ELF-1 (cell line): ENCODE measurements at regions not wholly inside any gene's neighbourhood (a gene's known extent, or its start where the extent isn't known, plus 50 kb on each side); places are given as distances from the start of the nearest gene placed in this dataset.
"Not testable (repeated sequence)": the region's sequence is repeated elsewhere in the genome, so short reads cannot be mapped to it uniquely, and the experiment has no call there.

ENCODE experiments used
- DNase-seq: peaks from one replicate; pipeline ENCODE4 v3.0.0-alpha.2; 2016; ENCODE audit warnings: low read depth, low spot score

DNA sequence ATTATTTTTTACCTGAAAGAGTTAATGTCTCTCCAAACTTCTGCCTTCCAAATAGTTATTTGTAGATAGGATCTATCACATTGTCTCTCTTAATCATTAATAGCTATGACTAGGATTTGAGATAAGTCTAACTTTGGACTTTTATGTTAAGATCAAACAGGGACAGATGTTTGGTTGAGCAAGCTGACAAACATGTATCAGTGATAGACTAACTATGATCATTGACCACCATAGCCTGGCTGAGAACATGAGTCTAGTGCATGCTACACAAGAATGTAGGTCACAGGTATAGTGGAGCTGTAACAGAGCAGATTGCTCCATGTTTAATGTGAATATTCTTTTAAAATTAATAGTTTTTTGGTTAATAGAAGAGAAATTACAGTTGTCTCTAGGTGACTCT lies 52.0 kb downstream of the SYT15B start:
- DNase-seq, result not testable (repeated sequence)

DNA sequence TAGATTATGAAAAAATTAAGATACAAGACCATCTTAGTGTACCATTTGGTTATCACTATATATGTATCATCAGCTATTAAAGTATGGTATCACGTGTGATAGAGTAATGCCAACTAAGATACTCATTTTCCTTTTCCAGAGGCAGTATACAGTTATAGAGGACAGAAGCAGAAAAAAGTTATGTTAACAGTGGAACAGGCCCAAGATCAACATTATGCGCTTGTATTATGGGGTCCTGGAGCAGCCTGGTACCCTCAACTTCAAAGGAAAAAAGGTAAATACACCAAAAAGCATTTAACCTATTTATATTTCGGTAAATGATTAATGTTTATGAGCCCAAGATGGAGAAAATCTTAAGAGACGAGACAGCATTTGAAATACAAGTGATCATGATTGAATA lies 52.9 kb downstream of the SYT15B start:
- not testable (repeated sequence) for DNase-seq

DNA sequence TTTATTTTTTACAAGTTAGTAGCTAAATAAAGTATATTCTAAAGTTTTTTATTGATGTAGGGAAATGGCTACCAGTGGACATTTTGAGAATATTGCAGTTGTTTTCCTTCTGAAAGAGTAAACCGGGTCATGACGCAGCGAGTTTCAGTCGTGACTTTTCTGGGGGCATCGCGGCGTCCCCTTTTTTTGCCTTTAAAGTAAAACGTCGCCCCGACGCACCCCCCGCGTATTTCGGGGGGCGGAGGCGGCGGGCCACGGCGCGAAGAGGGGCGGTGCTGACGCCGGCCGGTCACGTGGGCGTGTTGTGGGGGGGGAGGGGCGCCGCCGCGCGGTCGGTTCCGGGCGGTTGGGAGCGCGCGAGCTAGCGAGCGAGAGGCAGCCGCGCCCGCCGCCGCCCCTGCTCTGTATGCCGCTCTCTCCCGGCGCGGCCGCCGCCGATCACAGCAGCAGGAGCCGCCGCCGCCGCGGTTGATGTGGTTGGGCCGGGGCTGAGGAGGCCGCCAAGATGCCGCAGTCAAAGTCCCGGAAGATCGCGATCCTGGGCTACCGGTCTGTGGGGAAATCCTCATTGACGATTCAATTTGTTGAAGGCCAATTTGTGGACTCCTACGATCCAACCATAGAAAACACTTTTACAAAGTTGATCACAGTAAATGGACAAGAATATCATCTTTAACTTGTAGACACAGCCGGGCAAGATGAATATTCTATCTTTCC lies 57.5 kb downstream of the SYT15B start:
- peak; percentile 2 for DNase-seq

DNA sequence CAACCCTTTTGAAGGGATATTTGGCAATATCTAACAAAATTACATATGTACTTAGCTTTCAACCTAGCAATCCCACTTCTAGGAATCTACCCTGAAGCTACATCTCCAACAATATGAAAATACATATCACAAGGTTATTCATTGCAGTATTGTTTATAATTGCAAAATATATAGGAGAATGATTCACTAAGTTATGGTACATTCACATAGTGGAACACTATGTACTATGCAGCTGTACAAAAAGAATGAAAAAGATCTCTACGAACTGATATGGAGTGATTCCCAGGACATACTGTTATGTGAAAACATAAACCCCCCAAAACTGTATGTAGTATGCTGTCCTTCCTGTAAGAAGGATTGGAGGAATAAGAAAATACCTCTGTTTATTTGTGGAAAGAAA lies 62.1 kb downstream of the SYT15B start:
- not testable (repeated sequence) for DNase-seq

DNA sequence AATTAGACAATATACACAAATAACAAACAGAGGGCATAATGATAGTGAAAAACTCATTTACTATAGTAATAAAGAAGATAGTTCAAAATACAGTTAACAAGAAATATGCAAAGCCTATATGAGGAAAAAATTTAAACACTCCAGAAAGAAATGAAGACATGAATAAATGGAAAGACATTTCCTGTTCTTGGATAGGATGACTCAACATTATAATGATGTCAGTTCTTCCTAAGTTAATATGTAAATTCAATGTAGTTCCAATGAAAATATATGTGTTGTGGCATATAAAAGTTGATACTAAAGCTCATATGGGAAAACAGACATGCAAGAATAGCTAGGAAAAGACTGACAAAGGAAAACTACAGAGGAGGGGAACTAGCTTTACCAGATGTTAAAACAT lies 63.5 kb downstream of the SYT15B start:
- not testable (repeated sequence) for DNase-seq

DNA sequence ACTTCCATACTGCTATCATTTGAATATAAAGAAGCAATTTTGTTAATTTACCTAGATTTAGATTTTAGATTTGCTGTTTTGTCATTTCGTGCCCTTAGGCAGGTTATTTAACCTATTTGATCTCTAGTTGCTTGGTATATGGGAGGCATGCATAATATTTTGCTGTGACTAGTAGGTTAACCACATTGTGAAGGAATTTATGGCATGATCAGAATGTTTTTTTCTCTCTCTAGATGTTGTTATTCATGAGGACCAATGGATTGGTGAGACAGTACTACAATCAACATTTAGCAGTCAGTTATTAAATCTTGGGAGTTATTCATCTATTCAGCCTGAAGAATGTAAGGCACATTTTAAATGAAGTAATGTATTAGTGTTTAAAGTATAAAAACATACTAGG lies 67.2 kb downstream of the SYT15B start:
- DNase-seq, result not testable (repeated sequence)

DNA sequence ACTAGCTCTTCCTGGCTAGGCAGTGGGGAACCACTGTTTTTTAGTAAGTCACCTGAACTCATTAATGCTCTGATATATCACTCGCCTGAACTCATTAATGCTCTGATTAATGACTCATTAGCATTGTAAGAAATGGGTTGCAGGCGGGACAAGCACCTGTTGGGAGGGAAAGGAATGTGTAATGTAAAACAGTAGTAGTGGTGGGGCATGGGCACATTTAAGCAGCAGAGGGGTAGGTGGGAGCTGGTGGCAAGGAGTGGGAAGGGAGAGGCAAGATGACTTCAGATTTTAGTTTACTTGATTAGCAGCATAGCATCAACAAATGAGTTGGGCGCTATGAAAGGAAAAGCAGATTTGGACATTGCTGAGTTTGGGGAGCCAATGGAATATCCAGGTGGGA lies 68.2 kb downstream of the SYT15B start:
- not testable (repeated sequence) for DNase-seq

DNA sequence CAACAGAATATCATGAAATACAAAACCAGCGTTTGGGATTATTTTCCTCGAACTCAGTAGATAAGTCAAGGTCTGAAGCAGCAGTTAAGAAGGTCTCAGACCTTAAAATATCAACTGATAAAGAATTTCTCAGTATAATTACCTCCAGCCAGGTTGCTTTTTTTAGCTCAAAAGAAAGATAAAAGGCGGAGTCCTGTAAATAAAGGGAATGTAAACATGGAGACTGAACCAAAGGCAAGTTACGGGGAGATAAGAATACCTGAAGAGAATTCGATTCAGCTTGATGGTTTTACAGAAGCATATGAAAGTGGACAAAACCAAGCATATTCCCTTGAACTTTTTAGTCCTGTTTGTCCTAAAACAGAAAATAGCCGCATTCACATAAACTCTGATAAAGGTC lies 73.1 kb downstream of the SYT15B start:
- not testable (repeated sequence) for DNase-seq

DNA sequence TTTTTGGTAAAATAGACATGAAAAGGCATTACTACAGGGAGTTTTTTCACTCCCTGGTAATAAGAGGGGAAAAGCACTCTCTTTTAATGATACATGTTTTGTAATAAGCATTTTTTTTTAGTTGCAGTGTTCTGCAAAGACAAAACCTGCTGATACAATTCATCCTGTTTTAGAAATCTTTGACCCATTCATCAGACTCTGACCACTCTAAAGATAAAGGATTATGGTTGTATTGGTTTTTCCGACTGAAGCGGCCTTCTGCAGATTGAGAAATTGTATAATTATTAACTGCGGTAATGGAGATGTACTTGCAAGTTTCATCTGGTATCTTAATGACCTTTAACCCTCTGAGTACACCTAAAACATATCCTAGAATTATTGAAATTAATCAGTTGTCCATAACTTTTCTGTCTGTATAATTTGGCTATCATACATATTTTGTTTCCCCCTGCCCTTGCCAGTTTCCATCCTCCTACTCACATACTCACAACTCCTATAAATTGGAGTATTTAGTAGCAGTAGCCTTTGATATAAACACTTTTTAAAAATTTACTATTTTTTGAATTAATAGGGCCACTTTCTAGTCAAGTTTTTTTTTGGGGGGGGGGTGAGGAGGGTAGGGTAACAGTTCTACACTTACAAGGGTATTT lies 79.4 kb downstream of the SYT15B start:
- DNase-seq, result not testable (repeated sequence)

DNA sequence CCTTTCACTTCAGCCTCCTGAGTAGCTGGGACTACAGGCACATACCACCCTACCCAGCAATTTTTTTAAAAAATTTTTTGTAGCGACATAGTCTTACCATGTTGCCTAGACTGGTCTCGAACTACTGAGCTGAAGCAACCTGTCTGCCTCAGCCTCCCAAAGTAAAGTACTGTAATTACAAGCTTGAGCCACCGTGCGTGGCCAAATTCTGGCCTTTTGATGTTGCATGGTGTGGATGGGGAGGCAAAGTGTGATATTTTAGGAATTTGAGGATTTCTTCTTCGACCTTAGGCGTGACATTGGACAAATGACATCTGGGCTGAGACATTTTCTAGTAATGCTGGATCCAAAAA lies 81.8 kb downstream of the SYT15B start:
- DNase-seq, result not testable (repeated sequence)

DNA sequence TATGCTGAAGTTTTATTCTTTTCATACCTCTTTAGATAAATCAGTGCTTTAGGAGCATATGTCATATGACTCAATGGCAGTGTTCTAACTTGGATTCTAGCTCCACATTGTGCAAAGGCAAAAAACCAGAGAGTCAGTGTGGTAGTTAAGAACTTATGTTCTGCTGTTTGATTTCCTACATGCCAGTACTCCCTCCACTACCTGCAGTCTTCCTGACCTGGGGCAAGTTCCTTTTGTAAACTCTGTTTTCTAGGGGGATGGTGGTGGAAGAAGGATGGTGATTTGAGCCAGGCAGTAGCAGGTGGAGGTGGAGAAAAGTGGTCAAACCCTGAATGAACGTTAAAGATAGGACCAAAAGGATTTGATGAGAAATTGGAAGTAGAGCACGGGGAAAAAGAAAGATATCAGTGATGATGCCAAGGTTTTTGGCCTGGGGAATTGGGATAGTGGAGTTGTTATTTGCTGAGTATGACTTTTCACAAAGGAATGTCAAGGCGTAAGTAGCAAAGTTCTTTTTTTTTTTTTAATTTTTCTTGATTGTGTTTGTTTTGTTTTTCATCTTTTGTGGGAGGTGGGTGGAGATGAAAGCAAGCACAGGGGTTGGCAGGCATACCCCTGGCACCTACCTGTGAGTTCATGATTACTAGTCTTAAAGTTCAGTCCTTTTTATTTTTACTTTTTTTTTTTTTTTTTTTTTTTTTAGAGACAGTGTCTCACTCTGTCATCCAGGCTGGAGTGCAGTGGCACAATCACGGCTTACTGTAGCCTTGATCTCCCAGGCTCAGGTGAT lies 82.3 kb downstream of the SYT15B start:
- not testable (repeated sequence) for DNase-seq

DNA sequence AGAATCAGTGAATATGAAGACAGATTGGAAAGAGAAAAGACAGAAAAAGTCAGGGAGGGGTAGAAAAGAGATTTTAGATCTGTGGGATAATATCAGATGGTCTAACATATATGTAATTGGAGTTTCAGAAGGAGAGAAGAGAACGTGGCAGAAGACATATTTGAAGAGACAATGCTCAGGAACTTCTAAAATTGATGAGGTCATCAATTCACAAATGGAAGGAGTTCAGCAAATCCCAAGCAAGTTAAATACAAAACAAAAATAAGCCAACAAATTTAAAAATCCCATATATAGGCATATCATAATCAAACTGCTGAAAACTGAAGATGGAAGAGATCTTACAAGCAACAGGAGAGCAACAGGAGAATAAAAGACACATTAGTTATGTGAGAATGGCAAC lies 87.3 kb downstream of the SYT15B start:
- DNase-seq, result not testable (repeated sequence)

DNA sequence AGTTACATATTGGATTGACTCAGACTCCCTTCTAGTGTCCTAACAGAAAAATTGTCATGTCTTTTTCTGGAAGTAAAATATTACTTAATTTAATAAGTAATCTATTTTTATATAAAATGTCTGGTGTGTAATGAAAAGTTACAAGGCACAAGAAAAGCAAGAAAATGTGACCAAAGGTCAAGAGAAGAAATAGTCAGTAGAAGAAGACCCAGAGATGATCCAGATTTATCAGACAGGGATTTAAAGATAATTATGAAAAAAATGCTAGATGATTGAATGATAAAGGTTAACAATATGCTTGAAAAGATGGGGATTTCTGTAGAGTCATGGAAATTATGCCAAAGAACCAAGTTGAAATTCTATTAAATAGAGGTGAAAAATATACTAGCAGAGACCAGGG lies 87.8 kb downstream of the SYT15B start:
- not testable (repeated sequence) for DNase-seq

DNA sequence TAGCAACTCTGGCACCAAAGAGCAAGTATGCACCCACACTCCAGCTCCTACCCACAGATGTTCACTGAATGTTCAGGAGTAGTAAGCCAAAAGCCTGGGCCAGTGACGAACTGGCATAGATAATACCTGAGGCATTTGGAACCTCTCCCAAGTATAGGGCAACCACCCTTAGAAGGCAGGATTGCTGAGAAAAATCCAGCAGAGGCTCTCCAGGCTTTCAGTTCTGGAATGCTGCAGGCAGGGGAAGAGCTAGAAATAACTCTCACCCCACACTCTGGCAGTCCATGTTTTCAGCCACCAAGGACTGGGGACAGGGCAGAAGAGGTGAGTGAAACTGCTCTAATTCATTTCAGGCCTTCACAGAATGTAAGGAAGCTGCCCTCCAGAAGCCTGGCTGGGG lies 90.3 kb downstream of the SYT15B start:
- DNase-seq, result not testable (repeated sequence)

DNA sequence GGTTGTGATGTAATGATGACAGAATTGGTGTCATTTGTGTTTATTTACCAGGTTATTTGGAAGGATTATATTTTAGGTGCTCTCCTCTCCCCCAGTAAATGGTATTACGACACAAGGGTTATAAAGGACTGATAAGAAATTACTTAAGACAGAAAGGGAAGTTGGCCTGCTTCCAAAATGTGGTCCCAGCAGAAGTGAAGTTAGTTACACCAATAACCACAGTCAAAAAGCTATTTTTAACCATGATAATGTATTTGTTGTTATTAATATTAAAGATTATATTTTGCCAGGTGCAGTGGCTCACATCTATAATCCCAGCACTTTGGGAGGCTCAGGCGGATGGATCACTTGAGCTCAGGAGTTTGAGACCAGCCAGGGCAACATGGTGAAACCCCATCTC lies 92.5 kb downstream of the SYT15B start:
- DNase-seq, result not testable (repeated sequence)

DNA sequence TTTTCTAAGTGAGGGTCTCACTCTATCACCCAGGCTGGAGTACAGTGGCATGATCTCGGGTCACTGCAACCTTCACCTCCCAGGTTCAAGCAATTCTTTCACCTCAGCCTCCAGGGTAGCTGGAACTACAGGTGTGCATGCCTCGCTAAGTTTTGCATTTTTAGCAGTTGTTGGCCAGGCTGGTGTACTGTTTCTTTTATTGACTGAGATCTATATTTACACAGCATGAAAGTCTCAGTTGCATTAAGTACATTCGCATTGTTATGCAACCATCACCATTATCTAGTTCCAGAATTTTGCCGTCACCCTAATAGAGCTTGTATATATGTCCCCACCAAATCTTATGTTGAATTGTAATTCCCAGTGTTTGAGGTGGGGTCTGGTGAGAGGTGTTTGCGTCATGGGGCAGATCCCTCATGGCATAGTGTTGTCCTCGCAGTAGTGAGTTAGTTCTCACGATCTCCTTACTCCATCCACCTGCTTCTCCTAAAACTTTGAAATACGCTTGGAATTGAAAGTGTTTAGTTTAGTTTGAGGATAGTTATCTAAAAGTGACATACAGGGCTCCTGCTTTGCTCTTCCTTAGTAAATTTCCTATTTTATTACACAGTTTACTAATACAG lies 101.3 kb downstream of the SYT15B start:
- not testable (repeated sequence) for DNase-seq

DNA sequence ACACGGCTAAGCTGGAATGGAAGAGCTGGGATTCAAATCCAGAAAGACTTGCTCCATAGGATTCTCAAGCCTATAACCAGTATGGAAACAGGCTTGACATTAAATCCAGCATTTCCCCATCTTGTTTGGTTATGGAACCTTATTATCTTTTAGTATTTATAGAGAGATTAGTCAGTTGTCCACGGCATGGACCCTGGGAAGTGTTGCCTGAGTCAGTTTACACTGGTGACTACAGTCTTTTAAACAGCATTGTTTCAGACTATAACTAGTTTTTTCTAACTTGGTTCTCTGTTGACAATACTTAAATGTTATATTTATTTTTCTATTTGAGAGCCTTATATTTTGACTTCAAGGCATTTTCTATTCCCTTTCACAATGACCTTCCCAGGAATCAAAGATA lies 106.7 kb downstream of the SYT15B start:
- DNase-seq, result not testable (repeated sequence)

DNA sequence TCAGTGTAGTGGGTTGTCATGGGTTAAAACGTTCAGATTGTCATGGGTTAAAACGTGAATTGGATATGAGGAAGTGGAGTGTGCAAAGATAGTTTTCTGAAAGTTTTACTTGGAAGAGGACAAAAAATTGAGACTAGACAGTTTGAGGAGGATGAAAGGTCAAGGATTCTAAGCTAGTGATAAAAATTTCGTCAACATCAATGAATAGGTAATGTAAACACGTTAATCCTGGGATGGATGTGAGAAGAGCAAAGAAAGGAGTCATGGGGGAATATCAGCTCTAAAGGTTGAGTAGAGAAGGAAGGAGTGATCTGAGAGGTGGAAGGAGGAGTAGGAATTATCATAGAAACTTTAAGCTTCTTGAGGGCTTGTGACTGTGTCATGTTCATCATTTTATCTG lies 109.2 kb downstream of the SYT15B start:
- not testable (repeated sequence) for DNase-seq

DNA sequence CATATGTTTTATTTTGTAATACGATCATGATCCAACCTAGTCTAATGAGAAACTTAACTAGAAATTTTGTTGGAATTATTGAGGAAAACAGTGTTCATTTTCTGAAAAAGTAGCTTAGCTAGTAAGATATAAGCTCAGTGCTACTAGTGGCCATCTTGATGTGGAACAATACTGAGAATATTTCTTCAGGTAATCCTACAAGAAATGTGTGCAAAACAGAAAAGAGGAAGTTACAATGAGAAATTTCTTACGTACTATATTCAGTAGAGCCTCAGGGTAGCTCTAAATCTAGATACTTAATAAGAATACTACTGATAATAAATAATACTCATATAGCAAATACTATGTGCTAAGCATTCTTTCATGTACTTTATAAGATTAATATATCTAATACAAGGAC lies 114.8 kb downstream of the SYT15B start:
- not testable (repeated sequence) for DNase-seq

DNA sequence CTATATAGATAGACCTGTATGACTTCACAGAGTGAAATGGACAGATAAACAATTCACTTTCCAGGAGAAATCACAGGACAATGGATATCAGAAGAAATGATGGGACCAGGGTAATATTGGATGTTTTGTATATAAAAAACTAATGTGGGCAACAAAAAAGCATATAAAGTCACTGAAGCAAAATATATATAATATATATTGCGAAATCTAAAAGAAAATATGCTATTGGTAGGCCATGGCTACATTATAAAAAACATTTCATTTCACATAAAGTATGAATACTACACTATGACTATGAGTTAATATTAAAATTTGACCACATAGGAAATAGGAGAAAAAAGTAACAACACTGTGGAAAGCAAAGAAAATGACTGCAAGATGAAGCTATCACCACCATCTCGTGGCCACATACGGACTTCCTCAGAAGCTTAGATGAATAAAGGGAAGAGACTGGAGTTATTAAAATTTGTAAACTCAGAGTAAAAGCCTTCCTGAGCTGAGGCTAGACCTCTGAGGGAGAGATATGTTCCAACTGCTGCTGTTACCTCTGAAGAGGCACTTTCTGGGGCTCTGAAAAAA lies 115.8 kb downstream of the SYT15B start:
- not testable (repeated sequence) for DNase-seq

DNA sequence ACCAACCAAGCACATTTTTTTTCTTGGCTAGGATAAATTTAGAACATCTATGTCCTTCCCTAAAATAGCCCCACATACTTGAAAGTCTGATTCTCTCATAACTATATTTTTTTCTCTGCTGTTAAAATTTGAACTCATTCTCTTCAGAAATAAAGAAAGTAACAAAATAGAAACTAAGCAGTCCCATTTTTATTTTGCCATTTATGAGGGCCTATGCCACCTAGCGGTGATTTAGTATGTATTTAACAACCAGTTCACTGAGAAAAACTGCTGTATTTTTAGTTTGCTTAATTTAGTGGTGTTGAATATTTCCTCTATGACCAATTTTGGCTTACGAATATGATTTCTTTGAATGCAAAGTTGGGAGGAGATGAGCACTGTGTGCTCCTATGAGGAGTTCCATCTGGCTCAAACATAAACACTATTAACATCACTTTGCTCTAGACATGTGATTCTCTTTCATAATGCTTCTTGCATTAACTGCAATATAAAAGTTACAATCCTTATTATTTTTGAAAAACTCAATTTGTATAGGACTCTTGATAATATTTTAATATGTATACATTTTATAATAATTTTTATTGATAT lies 116.6 kb downstream of the SYT15B start:
- not testable (repeated sequence) for DNase-seq
